Stomach (tissue), 4 donors: ENCODE measurements at regions not wholly inside any gene's neighbourhood (a gene's known extent, or its start where the extent isn't known, plus 50 kb on each side); places are given as distances from the start of the nearest gene placed in this dataset.

ENCODE experiments used
- EP300 ChIP-seq: sonication (generic); formaldehyde crosslinking; IDR thresholded peaks from one replicate; pipeline ENCODE4 v1.6.1; 2017; ENCODE audit warnings: antibody characterized with exemption
- POLR2A ChIP-seq, 4 donors: fragments of 450-650 bp; IDR thresholded peaks; one replicate each; pipeline ENCODE4 v1.6.1; 2016; ENCODE audit warnings: antibody characterized with exemption in 4 of 4, control low read depth in 2 of 4, mild to moderate bottlenecking in 1 of 4, moderate library complexity in 1 of 4
- POLR2AphosphoS5 ChIP-seq, 3 donors: sonication (generic); formaldehyde crosslinking; IDR thresholded peaks; one replicate each; pipeline ENCODE4 v1.6.1; 2016; ENCODE audit warnings: antibody characterized with exemption in 3 of 3
- TF ChIP-seq, protein P1 (sequence below), 7 experiments: fragments of 450-650 bp in 4 of 7; fragments of 200-600 bp in 3 of 7; sonication (generic) in 3 of 7; IDR thresholded peaks; one replicate each; pipeline ENCODE4 v1.5.1; 2016 to 2019; ENCODE audit warnings: antibody characterized with exemption in 7 of 7, control low read depth in 2 of 7, mild to moderate bottlenecking in 1 of 7

DNA sequence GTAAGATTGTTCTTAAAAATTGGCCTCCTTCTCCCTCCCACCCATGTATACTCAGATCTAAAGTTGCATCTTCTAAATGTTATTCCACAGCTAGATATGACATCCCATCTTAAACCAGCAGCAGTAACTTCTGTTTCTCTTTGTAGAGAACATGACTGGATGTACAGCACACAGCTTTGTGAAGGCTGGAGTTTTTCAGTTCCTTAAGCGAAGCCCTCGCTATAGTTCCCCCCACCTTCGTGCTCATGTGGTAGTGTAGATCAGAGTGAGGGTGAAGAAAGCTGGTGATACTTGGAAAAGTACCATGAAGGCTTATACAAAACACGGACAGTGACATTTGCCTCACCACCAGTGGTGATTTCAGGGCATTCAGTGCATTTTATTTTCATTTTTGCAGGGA is 137.5 kb downstream of the MAT2B start:
- TF ChIP-seq, protein P1, sequence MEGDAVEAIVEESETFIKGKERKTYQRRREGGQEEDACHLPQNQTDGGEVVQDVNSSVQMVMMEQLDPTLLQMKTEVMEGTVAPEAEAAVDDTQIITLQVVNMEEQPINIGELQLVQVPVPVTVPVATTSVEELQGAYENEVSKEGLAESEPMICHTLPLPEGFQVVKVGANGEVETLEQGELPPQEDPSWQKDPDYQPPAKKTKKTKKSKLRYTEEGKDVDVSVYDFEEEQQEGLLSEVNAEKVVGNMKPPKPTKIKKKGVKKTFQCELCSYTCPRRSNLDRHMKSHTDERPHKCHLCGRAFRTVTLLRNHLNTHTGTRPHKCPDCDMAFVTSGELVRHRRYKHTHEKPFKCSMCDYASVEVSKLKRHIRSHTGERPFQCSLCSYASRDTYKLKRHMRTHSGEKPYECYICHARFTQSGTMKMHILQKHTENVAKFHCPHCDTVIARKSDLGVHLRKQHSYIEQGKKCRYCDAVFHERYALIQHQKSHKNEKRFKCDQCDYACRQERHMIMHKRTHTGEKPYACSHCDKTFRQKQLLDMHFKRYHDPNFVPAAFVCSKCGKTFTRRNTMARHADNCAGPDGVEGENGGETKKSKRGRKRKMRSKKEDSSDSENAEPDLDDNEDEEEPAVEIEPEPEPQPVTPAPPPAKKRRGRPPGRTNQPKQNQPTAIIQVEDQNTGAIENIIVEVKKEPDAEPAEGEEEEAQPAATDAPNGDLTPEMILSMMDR (IDR thresholded peaks at IDR 0.05), result no peak
- no peak for TF ChIP-seq POLR2AphosphoS5 (IDR thresholded peaks at IDR 0.05)
- TF ChIP-seq POLR2A (IDR thresholded peaks at IDR 0.05), result no peak
- TF ChIP-seq EP300, result no peak
